Motor neuron (in vitro differentiated cells): ENCODE measurements at regions not wholly inside any gene's neighbourhood (a gene's known extent, or its start where the extent isn't known, plus 50 kb on each side); places are given as distances from the start of the nearest gene placed in this dataset.

Source experiments
- ATAC-seq, 8 experiments: fragments of 200-7000 bp; cut with Tn5 transposase; replicated peaks in 6 of 8; 2 replicates each; pipeline ENCODE4 v1.8.0; 2021; ENCODE audit warnings: mild to moderate bottlenecking in 8 of 8, moderate library complexity in 8 of 8
- H3K27ac ChIP-seq, 2 donors: fragments of 250-450 bp; sonication (Bioruptor Pico); 2 replicates each; pipeline ENCODE4 v1.9.0; 2021; ENCODE audit warnings: antibody characterized with exemption in 2 of 2, mild to moderate bottlenecking in 2 of 2, moderate library complexity in 1 of 2
- H3K4me1 ChIP-seq, 2 donors: fragments of 250-450 bp; sonication (Bioruptor Pico); replicated peaks in 1 of 2; 2 replicates each; pipeline ENCODE4 v1.6.1; 2021; ENCODE audit warnings: antibody characterized with exemption in 2 of 2, mild to moderate bottlenecking in 2 of 2, moderate library complexity in 1 of 2
- H3K4me3 ChIP-seq, 5 donors: fragments of 250-450 bp; sonication (Bioruptor Pico); 2 replicates each; pipeline ENCODE4 v1.9.0; 2021; ENCODE audit warnings: antibody characterized with exemption in 5 of 5, mild to moderate bottlenecking in 5 of 5, moderate library complexity in 4 of 5
- WGBS, 10 experiments: fragments of 450-650 bp; shearing (Covaris generic); methylation state at CpG; one replicate each; pipeline ENCODE4 v1.0.0; 2022; 5-methylcytosine and 5-hydroxymethylcytosine counted together
- in situ Hi-C, 9 experiments: fragments of 400-800 bp; cut with MboI; loops; one replicate each; pipeline ENCODE4 v1.15.0; 2021; ENCODE audit warnings: low sequenced_read_pairs in 9 of 9, low pct_unique_long_range_greater_than_20kb in 2 of 9; ENCODE audit not compliant: unreplicated experiment in 9 of 9

- H3K4me1 ChIP-seq = peaks cover 0 to 6% of the 10 kb centered on the region in 2 donors
- ATAC-seq = peak in 7 of 8 experiments; percentile 12 to 67 (median 30)
- no peak overlapping the region for H3K4me3 ChIP-seq
- in situ Hi-C loops = no loop called here
- H3K27ac ChIP-seq = no peak overlapping the region
- 0 to 100% (median 43%) methylated on average over 1 to 2 of the region's 3 CpGs; no CpG with 5 or more reads in 5 of the 10 experiments for WGBS, 10 experiments
Measured at GRCh38 chr16:26795184-26795583, 271.5 kb upstream of the C16orf82 start.

GRCh38 chr16:26801628-26802027 is 265.1 kb upstream of the C16orf82 start:
- Histone ChIP-seq H3K27ac (no peak overlapping the region), H3K4me3 (no peak overlapping the region), H3K4me1 (no peaks in the 10 kb centered on the region)
- WGBS, 10 experiments = 60 to 100% (median 83%) methylated on average over 1 to 3 of the region's 3 CpGs; no CpG with 5 or more reads in 2 of the 10 experiments
- no peak for ATAC-seq
- in situ Hi-C loops = no loop called here

GRCh38 chr16:26802440-26802839 is 264.3 kb upstream of the C16orf82 start:
- no peak overlapping the region for H3K27ac ChIP-seq
- ATAC-seq = no peak
- no peak overlapping the region for H3K4me3 ChIP-seq
- WGBS, 10 experiments = 0 to 52% (median 10%) methylated on average over 1 to 4 of the region's 4 CpGs; no CpG with 5 or more reads in 2 of the 10 experiments
- peaks cover 0 to 3% of the 10 kb centered on the region in 2 donors for H3K4me1 ChIP-seq
- in situ Hi-C loops = no loop called here

- Histone ChIP-seq H3K4me1 (peaks cover 0 to 3% of the 10 kb centered on the region in 2 donors), H3K27ac (no peak overlapping the region), H3K4me3 (no peak overlapping the region)
- ATAC-seq = no peak
- in situ Hi-C loops = no loop called here
Measured at GRCh38 chr16:26802965-26803364, 263.8 kb upstream of the C16orf82 start.

- Histone ChIP-seq H3K4me3 (no peak overlapping the region), H3K4me1 (peaks cover 0 to 3% of the 10 kb centered on the region in 2 donors), H3K27ac (no peak overlapping the region)
- 0 to 82% (median 49%) methylated on average over 1 to 6 of the region's 6 CpGs; no CpG with 5 or more reads in 2 of the 10 experiments for WGBS, 10 experiments
- in situ Hi-C loops = no loop called here
- ATAC-seq = no peak
Measured at GRCh38 chr16:26806657-26807056, 260.1 kb upstream of the C16orf82 start.

GRCh38 chr16:26809461-26809860 is 257.3 kb upstream of the C16orf82 start:
- Histone ChIP-seq H3K4me1 (peaks cover 0 to 3% of the 10 kb centered on the region in 2 donors), H3K4me3 (no peak overlapping the region), H3K27ac (no peak overlapping the region)
- in situ Hi-C loops = no loop called here
- 0 to 60% (median 29%) methylated on average over 1 to 2 of the region's 2 CpGs; no CpG with 5 or more reads in 5 of the 10 experiments for WGBS, 10 experiments
- no peak for ATAC-seq

- H3K27ac ChIP-seq = no peak overlapping the region
- WGBS, 10 experiments = 0 to 92% (median 24%) methylated on average over 1 to 6 of the region's 7 CpGs; no CpG with 5 or more reads in 2 of the 10 experiments
- peaks cover 0 to 13% of the 10 kb centered on the region in 2 donors for H3K4me1 ChIP-seq
- ATAC-seq = peak in 1 of 8 experiments; percentile 48
- in situ Hi-C loops = no loop called here
- no peak overlapping the region for H3K4me3 ChIP-seq
Measured at GRCh38 chr16:26816266-26816665, 250.5 kb upstream of the C16orf82 start.

- Histone ChIP-seq H3K4me3 (no peak overlapping the region), H3K27ac (peak overlapping the region in 1 of 2 donors; percentile 34), H3K4me1 (peaks cover 0 to 13% of the 10 kb centered on the region in 2 donors)
- WGBS, 10 experiments = 1 to 86% (median 60%) methylated on average over 2 to 10 of the region's 21 CpGs; no CpG with 5 or more reads in 3 of the 10 experiments
- peak in 7 of 8 experiments; percentile 48 to 95 (median 85) for ATAC-seq
- in situ Hi-C loops = no loop called here
Measured at GRCh38 chr16:26816885-26817571, 249.7 kb upstream of the C16orf82 start.

- peaks cover 0 to 13% of the 10 kb centered on the region in 2 donors for H3K4me1 ChIP-seq
- WGBS, 10 experiments = 29 to 86% (median 75%) methylated on average over 1 to 2 of the region's 2 CpGs; no CpG with 5 or more reads in 5 of the 10 experiments
- in situ Hi-C loops = no loop called here
- H3K4me3 ChIP-seq = no peak overlapping the region
- no peak for ATAC-seq
- no peak overlapping the region for H3K27ac ChIP-seq
Measured at GRCh38 chr16:26818393-26818792, 248.3 kb upstream of the C16orf82 start.

GRCh38 chr16:26824469-26824868 is 242.3 kb upstream of the C16orf82 start:
- 17 to 100% (median 62%) methylated on average over 1 to 8 of the region's 9 CpGs; no CpG with 5 or more reads in 1 of the 10 experiments for WGBS, 10 experiments
- no peak for ATAC-seq
- in situ Hi-C loops = no loop called here
- Histone ChIP-seq H3K4me1 (peaks cover 7% of the 10 kb centered on the region in 2 donors), H3K27ac (no peak overlapping the region), H3K4me3 (no peak overlapping the region)

- ATAC-seq = no peak
- WGBS, 10 experiments = 12 to 100% (median 51%) methylated on average over 1 to 4 of the region's 4 CpGs; no CpG with 5 or more reads in 2 of the 10 experiments
- no peak overlapping the region for H3K4me3 ChIP-seq
- in situ Hi-C loops = no loop called here
- H3K27ac ChIP-seq = no peak overlapping the region
- H3K4me1 ChIP-seq = peaks cover 11 to 17% of the 10 kb centered on the region in 2 donors
Measured at GRCh38 chr16:26826500-26826899, 240.2 kb upstream of the C16orf82 start.

GRCh38 chr16:26827386-26827785 is 239.3 kb upstream of the C16orf82 start:
- Histone ChIP-seq H3K4me3 (no peak overlapping the region), H3K4me1 (peaks cover 11 to 17% of the 10 kb centered on the region in 2 donors), H3K27ac (no peak overlapping the region)
- in situ Hi-C loops = no loop called here
- ATAC-seq = no peak
- WGBS, 10 experiments = 32 to 100% (median 61%) methylated on average over 1 to 3 of the region's 4 CpGs; no CpG with 5 or more reads in 2 of the 10 experiments

- in situ Hi-C loops = no loop called here
- ATAC-seq = peak in 6 of 8 experiments; percentile 26 to 92 (median 70)
- no peak overlapping the region for H3K4me3 ChIP-seq
- H3K27ac ChIP-seq = peak overlapping the region; percentile 2 to 68
- peaks cover 4 to 10% of the 10 kb centered on the region in 2 donors for H3K4me1 ChIP-seq
- 0 to 60% (median 35%) methylated on average over 1 to 4 of the region's 5 CpGs for WGBS, 10 experiments
Measured at GRCh38 chr16:26830428-26831127, 236.1 kb upstream of the C16orf82 start.
